IMR-90 (cell line): ENCODE measurements at regions not wholly inside any gene's neighbourhood (a gene's known extent, or its start where the extent isn't known, plus 50 kb on each side); places are given as distances from the start of the nearest gene placed in this dataset.

Experiments
- ATAC-seq: fragments of 200-7000 bp; cut with Tn5 transposase; 2 replicates; pipeline ENCODE4 v1.9.1; 2020; ENCODE audit warnings: low read depth, mild to moderate bottlenecking, moderate library complexity
- BruUV-seq: library from RNA; stranded (reverse); fragments of 400-500 nt; replicated peaks from 2 replicates; lab custom pipeline; 2021; lab: Mats Ljungman, UMichigan
- CTCF ChIA-PET: fragments of 300-600 bp; formaldehyde crosslinking; extraction: SDS; loops from one replicate; lab custom pipeline; 2021; ENCODE audit warnings: antibody characterized with exemption; lab: Yijun Ruan, JAX
- POLR2A ChIA-PET: fragments of 300-600 bp; sonication (Branson Sonifier 250); formaldehyde crosslinking; loops from one replicate; lab custom pipeline; 2022; ENCODE audit warnings: antibody characterized with exemption; ENCODE audit not compliant: unreplicated experiment; lab: Charles Lee
- DNase-seq: peaks from one replicate; pipeline ENCODE4 v3.0.0; 2013
- H2AFZ ChIP-seq: replicated peaks from 2 replicates; pipeline ENCODE3; 2013; ENCODE audit warnings: low read length, mild to moderate bottlenecking; ENCODE audit not compliant: poor library complexity
- H2AK5ac ChIP-seq: 2 replicates; pipeline ENCODE4 v1.6.1; 2013; ENCODE audit warnings: low read depth, low read length, inconsistent platforms
- H2AK9ac ChIP-seq: replicated peaks from 2 replicates; pipeline ENCODE3; 2013; ENCODE audit warnings: mild to moderate bottlenecking, low read depth, low read length, moderate library complexity; ENCODE audit not compliant: poor library complexity
- H2BK120ac ChIP-seq: 2 replicates; pipeline ENCODE4 v1.6.1; 2013; ENCODE audit warnings: low read depth, low read length, inconsistent platforms
- H2BK15ac ChIP-seq: 3 replicates; pipeline ENCODE4 v1.6.1; 2013; ENCODE audit warnings: low read depth, low read length, inconsistent platforms
- H2BK20ac ChIP-seq: 2 replicates; pipeline ENCODE4 v1.6.1; 2013; ENCODE audit warnings: low read depth, mild to moderate bottlenecking, inconsistent platforms, low read length, moderate library complexity
- H2BK5ac ChIP-seq: 2 replicates; pipeline ENCODE4 v1.6.1; 2013; ENCODE audit warnings: mild to moderate bottlenecking, low read depth, low read length, inconsistent platforms; ENCODE audit not compliant: poor library complexity, severe bottlenecking
- H3K14ac ChIP-seq: replicated peaks from 2 replicates; pipeline ENCODE4 v1.6.1; 2013; ENCODE audit warnings: low read depth, low read length, inconsistent platforms
- H3K18ac ChIP-seq: 2 replicates; pipeline ENCODE4 v1.6.1; 2013; ENCODE audit warnings: low read depth, low read length, control low read depth
- H3K23ac ChIP-seq: 2 replicates; pipeline ENCODE4 v1.6.1; 2013; ENCODE audit warnings: low read depth, low read length, inconsistent platforms
- H3K27ac ChIP-seq: 2 replicates; pipeline ENCODE4 v1.5.1; 2013; ENCODE audit warnings: mild to moderate bottlenecking, control low read depth, low read length; ENCODE audit not compliant: insufficient read depth
- H3K27me3 ChIP-seq: 2 replicates; pipeline ENCODE4 v1.6.1; 2013; ENCODE audit warnings: low read length; ENCODE audit not compliant: control insufficient read depth, insufficient read depth
- H3K36me3 ChIP-seq: 2 replicates; pipeline ENCODE4 v1.6.1; 2013; ENCODE audit warnings: low read length, mixed read lengths; ENCODE audit not compliant: control insufficient read depth, insufficient read depth
- H3K4ac ChIP-seq: 2 replicates; pipeline ENCODE4 v1.6.1; 2013; ENCODE audit warnings: low read depth, low read length, inconsistent platforms
- H3K4me1 ChIP-seq: 2 replicates; pipeline ENCODE4 v1.6.1; 2013; ENCODE audit warnings: low read length, mixed read lengths; ENCODE audit not compliant: control insufficient read depth, insufficient read depth
- H3K4me2 ChIP-seq: 2 replicates; pipeline ENCODE4 v1.6.1; 2013; ENCODE audit warnings: low read depth, mild to moderate bottlenecking, control low read depth, low read length, moderate library complexity
- H3K4me3 ChIP-seq: 2 replicates; pipeline ENCODE4 v1.5.1; 2013; ENCODE audit warnings: low read depth, mild to moderate bottlenecking, control low read depth, low read length, moderate library complexity; ENCODE audit not compliant: insufficient read depth
- H3K56ac ChIP-seq: 2 replicates; pipeline ENCODE4 v1.6.1; 2013; ENCODE audit warnings: low read length, inconsistent platforms; ENCODE audit not compliant: insufficient read depth; ENCODE audit errors: extremely low read depth
- H3K79me1 ChIP-seq, 2 experiments: 2 replicates each; pipeline ENCODE4 v1.6.1; 2013; ENCODE audit warnings: low read length in 2 of 2, inconsistent platforms in 1 of 2, low read depth in 1 of 2
- H3K9ac ChIP-seq: 2 replicates; pipeline ENCODE4 v1.6.1; 2013; ENCODE audit warnings: low read depth, low read length, control low read depth
- H3K9me1 ChIP-seq: 2 replicates; pipeline ENCODE4 v1.6.1; 2013; ENCODE audit warnings: low read length, inconsistent platforms; ENCODE audit not compliant: insufficient read depth
- H3K9me3 ChIP-seq: 2 replicates; pipeline ENCODE4 v1.6.1; 2013; ENCODE audit warnings: low read length; ENCODE audit not compliant: control insufficient read depth, insufficient read depth
- H4K20me1 ChIP-seq: 2 replicates; pipeline ENCODE4 v1.6.1; 2013; ENCODE audit warnings: low read length, inconsistent platforms; ENCODE audit not compliant: insufficient read depth
- H4K5ac ChIP-seq: 2 replicates; pipeline ENCODE4 v1.6.1; 2013; ENCODE audit warnings: mild to moderate bottlenecking, low read depth, low read length, control low read depth
- H4K8ac ChIP-seq, 2 experiments: 2 replicates each; pipeline ENCODE4 v1.6.1; 2013; ENCODE audit warnings: low read depth in 2 of 2, low read length in 2 of 2, control low read depth in 1 of 2, inconsistent platforms in 1 of 2
- H4K91ac ChIP-seq: 2 replicates; pipeline ENCODE4 v1.6.1; 2013; ENCODE audit warnings: low read depth, low read length, inconsistent platforms; ENCODE audit not compliant: insufficient read depth
- BHLHE40 ChIP-seq: fragments of 150-350 bp; IDR thresholded peaks from 2 replicates; pipeline ENCODE4 v1.6.1; 2016; ENCODE audit warnings: mild to moderate bottlenecking, low read depth, low read length
- CEBPB ChIP-seq: IDR thresholded peaks from 2 replicates; pipeline ENCODE4 v1.6.1; 2012; ENCODE audit warnings: low read depth, low read length, improper control_type of control experiment
- CHD1 ChIP-seq: IDR thresholded peaks from 2 replicates; pipeline ENCODE4 v1.6.1; 2012; ENCODE audit warnings: low read depth, low read length, improper control_type of control experiment
- FOS ChIP-seq: fragments of 150-350 bp; IDR thresholded peaks from 2 replicates; pipeline ENCODE4 v1.6.1; 2016; ENCODE audit warnings: low read depth, low read length
- MAFK ChIP-seq: IDR thresholded peaks from 2 replicates; pipeline ENCODE4 v1.6.1; 2012; ENCODE audit warnings: low read depth, low read length, improper control_type of control experiment
- MAZ ChIP-seq: IDR thresholded peaks from 2 replicates; pipeline ENCODE4 v1.6.1; 2012; ENCODE audit warnings: low read depth, mild to moderate bottlenecking, low read length, improper control_type of control experiment, moderate library complexity, borderline replicate concordance
- MXI1 ChIP-seq: IDR thresholded peaks from 2 replicates; pipeline ENCODE4 v1.6.1; 2012; ENCODE audit warnings: low read depth, mild to moderate bottlenecking, low read length, moderate library complexity, borderline replicate concordance
- NFE2L2 ChIP-seq: fragments of 150-350 bp; IDR thresholded peaks from 2 replicates; pipeline ENCODE4 v1.6.1; 2016; ENCODE audit warnings: low read depth, mild to moderate bottlenecking, low read length
- POLR2A ChIP-seq: IDR thresholded peaks from 2 replicates; pipeline ENCODE4 v1.6.1; 2012; ENCODE audit warnings: mild to moderate bottlenecking, low read depth, low read length
- RAD21 ChIP-seq: IDR thresholded peaks from 2 replicates; pipeline ENCODE4 v1.6.1; 2012; ENCODE audit warnings: low read length, improper control_type of control experiment
- RCOR1 ChIP-seq: IDR thresholded peaks from 2 replicates; pipeline ENCODE4 v1.6.1; 2012; ENCODE audit warnings: mild to moderate bottlenecking, low read length, improper control_type of control experiment; ENCODE audit not compliant: insufficient replicate concordance
- RFX5 ChIP-seq: IDR thresholded peaks from 2 replicates; pipeline ENCODE4 v1.8.0; 2012; ENCODE audit warnings: low read depth, mild to moderate bottlenecking, low read length, moderate library complexity
- SMC3 ChIP-seq: fragments of 150-350 bp; IDR thresholded peaks from 2 replicates; pipeline ENCODE4 v1.6.1; 2016; ENCODE audit warnings: low read depth, mild to moderate bottlenecking, antibody characterized with exemption, low read length, moderate library complexity
- WGBS, 2 experiments: methylation state at CpG; one replicate each; pipeline versions ENCODE4 v1.1.5 to v1.1.7; 2013; ENCODE audit warnings: missing lambda C conversion rate in 2 of 2; ENCODE audit not compliant: insufficient read length in 1 of 2; ENCODE audit errors: extremely low coverage in 2 of 2; 5-methylcytosine and 5-hydroxymethylcytosine counted together
- dilution Hi-C: fragments of 300-500 bp; cut with HindIII; formaldehyde crosslinking; loops from one replicate; pipeline ENCODE4 v1.14.3; 2018; ENCODE audit warnings: low sequenced_read_pairs; ENCODE audit not compliant: unreplicated experiment
- in situ Hi-C: fragments of 300-500 bp; cut with MboI; formaldehyde crosslinking; loops from 3 replicates; pipeline ENCODE4 v1.14.3; 2019; ENCODE audit warnings: low sequenced_read_pairs, inconsistent platforms, mixed read lengths
- intact Hi-C: fragments of 100-400 bp; cut with micrococcal nuclease; formaldehyde crosslinking; loops from 2 replicates; pipeline ENCODE4 v1.10.0; 2022
- TF ChIP-seq, protein P1 (sequence below): fragments of 150-350 bp; IDR thresholded peaks from 2 replicates; pipeline ENCODE4 v1.6.1; 2016; ENCODE audit warnings: low read depth, mild to moderate bottlenecking, low read length, moderate library complexity, borderline replicate concordance
- TF ChIP-seq, protein P2 (sequence below): conservative IDR thresholded peaks from 2 replicates; pipeline ENCODE4 v1.5.1; 2012; ENCODE audit warnings: mild to moderate bottlenecking, low read depth, low read length, improper control_type of control experiment
- TF ChIP-seq, protein P3 (sequence below): fragments of 150-350 bp; IDR thresholded peaks from 2 replicates; pipeline ENCODE4 v1.6.1; 2017; ENCODE audit warnings: mild to moderate bottlenecking, antibody characterized with exemption, low read length, low read depth

DNA sequence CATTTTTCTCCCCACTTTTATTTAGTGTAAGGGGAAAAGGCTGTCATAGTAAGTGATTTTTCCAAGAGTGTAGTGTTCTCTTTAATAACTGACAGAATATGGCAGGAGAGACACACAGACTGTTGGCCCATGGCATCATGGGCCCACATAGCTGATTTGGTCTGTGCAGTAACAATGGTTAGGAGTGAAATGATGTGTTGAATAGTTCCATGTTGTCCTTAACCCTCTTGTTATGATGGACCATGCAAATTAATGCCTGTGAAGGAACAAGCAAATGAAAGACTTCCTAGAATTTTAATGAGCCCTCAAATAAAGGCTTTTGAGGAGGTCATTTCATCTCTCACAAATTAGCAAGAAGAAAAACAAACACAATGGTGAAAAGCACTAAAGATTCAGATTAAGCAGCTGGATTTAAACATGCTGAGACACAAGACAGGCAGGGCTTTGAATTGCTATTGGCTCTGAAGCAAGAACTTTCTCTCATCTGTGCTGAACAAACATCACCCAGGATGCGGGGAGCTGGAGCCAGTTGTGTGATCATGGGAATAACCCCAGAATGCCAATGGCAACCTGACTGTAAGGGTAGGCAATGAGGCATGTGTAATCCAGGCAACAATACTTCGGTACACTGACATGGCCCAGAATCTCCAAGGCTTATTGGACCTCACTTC is 136.7 kb upstream of the VEPH1 start:
- Histone ChIP-seq H2BK5ac (no peak overlapping the region), H3K9me1 (no peaks in the 10 kb centered on the region), H3K14ac (no peak overlapping the region), H3K18ac (no peak overlapping the region), H3K4ac (no peak overlapping the region), H2AK9ac (no peak overlapping the region), H2BK120ac (no peak overlapping the region), H4K20me1 (no peaks in the 10 kb centered on the region), H3K56ac (no peak overlapping the region), H4K8ac (no peak overlapping the region), H4K5ac (no peak overlapping the region), H3K4me2 (no peak overlapping the region), H2BK15ac (no peak overlapping the region), H3K9me3 (no peaks in the 10 kb centered on the region), H3K23ac (no peak overlapping the region), H2AK5ac (no peak overlapping the region), H3K4me3 (no peak overlapping the region), H2BK20ac (no peak overlapping the region), H3K9ac (no peak overlapping the region), H4K91ac (no peak overlapping the region), H3K36me3 (no peaks in the 10 kb centered on the region), H3K4me1 (no peaks in the 10 kb centered on the region), H3K27ac (no peak overlapping the region), H2AFZ (no peak overlapping the region), H3K27me3 (peaks cover 4% of the 10 kb centered on the region), H3K79me1 (no peaks in the 10 kb centered on the region)
- ChIA-PET POLR2A (no interaction called here), CTCF (no interaction called here)
- no TSS peak for BruUV-seq
- DNase-seq (no peak), ATAC-seq (no peak)
- intact Hi-C loops = no loop called here
- TF ChIP-seq NFE2L2 (no peak), RCOR1 (no peak), RFX5 (no peak), SMC3 (no peak), MAZ (no peak), MXI1 (no peak), POLR2A (no peak), CEBPB (no peak), BHLHE40 (no peak), RAD21 (no peak), MAFK (no peak), CHD1 (no peak), FOS (no peak)
- TF ChIP-seq, protein P1, sequence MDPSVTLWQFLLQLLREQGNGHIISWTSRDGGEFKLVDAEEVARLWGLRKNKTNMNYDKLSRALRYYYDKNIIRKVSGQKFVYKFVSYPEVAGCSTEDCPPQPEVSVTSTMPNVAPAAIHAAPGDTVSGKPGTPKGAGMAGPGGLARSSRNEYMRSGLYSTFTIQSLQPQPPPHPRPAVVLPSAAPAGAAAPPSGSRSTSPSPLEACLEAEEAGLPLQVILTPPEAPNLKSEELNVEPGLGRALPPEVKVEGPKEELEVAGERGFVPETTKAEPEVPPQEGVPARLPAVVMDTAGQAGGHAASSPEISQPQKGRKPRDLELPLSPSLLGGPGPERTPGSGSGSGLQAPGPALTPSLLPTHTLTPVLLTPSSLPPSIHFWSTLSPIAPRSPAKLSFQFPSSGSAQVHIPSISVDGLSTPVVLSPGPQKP = no peak
- TF ChIP-seq, protein P2, sequence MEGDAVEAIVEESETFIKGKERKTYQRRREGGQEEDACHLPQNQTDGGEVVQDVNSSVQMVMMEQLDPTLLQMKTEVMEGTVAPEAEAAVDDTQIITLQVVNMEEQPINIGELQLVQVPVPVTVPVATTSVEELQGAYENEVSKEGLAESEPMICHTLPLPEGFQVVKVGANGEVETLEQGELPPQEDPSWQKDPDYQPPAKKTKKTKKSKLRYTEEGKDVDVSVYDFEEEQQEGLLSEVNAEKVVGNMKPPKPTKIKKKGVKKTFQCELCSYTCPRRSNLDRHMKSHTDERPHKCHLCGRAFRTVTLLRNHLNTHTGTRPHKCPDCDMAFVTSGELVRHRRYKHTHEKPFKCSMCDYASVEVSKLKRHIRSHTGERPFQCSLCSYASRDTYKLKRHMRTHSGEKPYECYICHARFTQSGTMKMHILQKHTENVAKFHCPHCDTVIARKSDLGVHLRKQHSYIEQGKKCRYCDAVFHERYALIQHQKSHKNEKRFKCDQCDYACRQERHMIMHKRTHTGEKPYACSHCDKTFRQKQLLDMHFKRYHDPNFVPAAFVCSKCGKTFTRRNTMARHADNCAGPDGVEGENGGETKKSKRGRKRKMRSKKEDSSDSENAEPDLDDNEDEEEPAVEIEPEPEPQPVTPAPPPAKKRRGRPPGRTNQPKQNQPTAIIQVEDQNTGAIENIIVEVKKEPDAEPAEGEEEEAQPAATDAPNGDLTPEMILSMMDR = no peak
- TF ChIP-seq, protein P3, sequence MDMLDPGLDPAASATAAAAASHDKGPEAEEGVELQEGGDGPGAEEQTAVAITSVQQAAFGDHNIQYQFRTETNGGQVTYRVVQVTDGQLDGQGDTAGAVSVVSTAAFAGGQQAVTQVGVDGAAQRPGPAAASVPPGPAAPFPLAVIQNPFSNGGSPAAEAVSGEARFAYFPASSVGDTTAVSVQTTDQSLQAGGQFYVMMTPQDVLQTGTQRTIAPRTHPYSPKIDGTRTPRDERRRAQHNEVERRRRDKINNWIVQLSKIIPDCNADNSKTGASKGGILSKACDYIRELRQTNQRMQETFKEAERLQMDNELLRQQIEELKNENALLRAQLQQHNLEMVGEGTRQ = no peak
- in situ Hi-C loops = no loop called here
- WGBS, 2 experiments = no CpG with 5 or more reads among the region's 2 CpGs
- dilution Hi-C loops = no loop called here
